ENCODE measurements at regions not wholly inside any gene's neighbourhood (a gene's known extent, or its start where the extent isn't known, plus 50 kb on each side); places are given as distances from the start of the nearest gene placed in this dataset.
A peak's percentile ranks its signal among the peaks of the same experiment; 100 is the strongest.

- 82% methylated on average over 8 of the region's 8 CpGs for WGBS
- H3K36me3 ChIP-seq (ENCODE audit: control insufficient read depth in 4 of 4, insufficient read depth in 3 of 4, low read depth in 1 of 4, low read length in 3 of 4) = no peaks in the 10 kb centered on the region
- H3K27ac ChIP-seq (ENCODE audit: low read depth in 1 of 2, low read length in 2 of 2) = no peak overlapping the region
- H3K4me1 ChIP-seq (ENCODE audit: control insufficient read depth in 4 of 4, insufficient read depth in 4 of 4, low read length in 3 of 4) = no peaks in the 10 kb centered on the region
- TF ChIP-seq GABPA (IDR thresholded peaks at IDR 0.05 in 1 of 2, conservative IDR thresholded peaks at IDR 0.05 in 1 of 2) = no peak
- TF ChIP-seq SP1 (IDR thresholded peaks at IDR 0.05) = no peak
- no peak for TF ChIP-seq FOXA2 (IDR thresholded peaks at IDR 0.05)
- no peak for TF ChIP-seq TAF1 (conservative IDR thresholded peaks at IDR 0.05)
- H3K4me3 ChIP-seq (ENCODE audit: low read depth in 1 of 3, low read length in 3 of 3) = no peak overlapping the region
- no peaks in the 10 kb centered on the region for H3K9me3 ChIP-seq (ENCODE audit: control insufficient read depth in 4 of 4, low read length in 3 of 4)
- no peak for DNase-seq (ENCODE audit: low spot score)
- peaks cover 0 to 3% (median 0%) of the 10 kb centered on the region in 4 donors for H3K27me3 ChIP-seq (ENCODE audit: control insufficient read depth in 4 of 4, insufficient read depth in 4 of 4, low read length in 3 of 4)
- H3K9ac ChIP-seq (ENCODE audit: low read depth in 1 of 2, low read length in 2 of 2) = no peak overlapping the region
Observed at GRCh38 chrX:116667346-116668134, 204.8 kb upstream of the CT83 start.

- Histone ChIP-seq H3K4me1 (ENCODE audit: control insufficient read depth in 4 of 4, insufficient read depth in 4 of 4, low read length in 3 of 4) (no peaks in the 10 kb centered on the region), H3K36me3 (ENCODE audit: control insufficient read depth in 4 of 4, insufficient read depth in 3 of 4, low read depth in 1 of 4, low read length in 3 of 4) (no peaks in the 10 kb centered on the region), H3K27ac (ENCODE audit: low read depth in 1 of 2, low read length in 2 of 2) (no peak overlapping the region), H3K27me3 (ENCODE audit: control insufficient read depth in 4 of 4, insufficient read depth in 4 of 4, low read length in 3 of 4) (no peaks in the 10 kb centered on the region), H3K4me3 (ENCODE audit: low read depth in 1 of 3, low read length in 3 of 3) (no peak overlapping the region), H3K9ac (ENCODE audit: low read depth in 1 of 2, low read length in 2 of 2) (no peak overlapping the region), H3K9me3 (ENCODE audit: control insufficient read depth in 4 of 4, low read length in 3 of 4) (no peaks in the 10 kb centered on the region)
- TF ChIP-seq RXRA (IDR thresholded peaks at IDR 0.05) (no peak), CTCF (IDR thresholded peaks at IDR 0.05; ENCODE audit: low read depth, low read length, missing input control) (peak; percentile 15), RAD21 (IDR thresholded peaks at IDR 0.05) (peak; percentile 30 to 32)
- DNase-seq (ENCODE audit: low spot score) = no peak
Observed at GRCh38 chrX:116657071-116657470, 194.3 kb upstream of the CT83 start.

- Histone ChIP-seq H3K4me3 (ENCODE audit: low read depth in 1 of 3, low read length in 3 of 3) (no peak overlapping the region), H3K9ac (ENCODE audit: low read depth in 1 of 2, low read length in 2 of 2) (no peak overlapping the region), H3K36me3 (ENCODE audit: control insufficient read depth in 4 of 4, insufficient read depth in 3 of 4, low read depth in 1 of 4, low read length in 3 of 4) (no peaks in the 10 kb centered on the region), H3K27ac (ENCODE audit: low read depth in 1 of 2, low read length in 2 of 2) (no peak overlapping the region), H3K4me1 (ENCODE audit: control insufficient read depth in 4 of 4, insufficient read depth in 4 of 4, low read length in 3 of 4) (no peaks in the 10 kb centered on the region), H3K27me3 (ENCODE audit: control insufficient read depth in 4 of 4, insufficient read depth in 4 of 4, low read length in 3 of 4) (no peaks in the 10 kb centered on the region), H3K9me3 (ENCODE audit: control insufficient read depth in 4 of 4, low read length in 3 of 4) (peaks cover 0 to 5% (median 0%) of the 10 kb centered on the region in 4 donors)
- 88% methylated on average over 1 of the region's 1 CpG for WGBS
- TF ChIP-seq FOXA2 (IDR thresholded peaks at IDR 0.05) (no peak), RAD21 (IDR thresholded peaks at IDR 0.05) (no peak), TAF1 (conservative IDR thresholded peaks at IDR 0.05) (no peak), JUND (IDR thresholded peaks at IDR 0.05) (no peak), EGR1 (IDR thresholded peaks at IDR 0.05; ENCODE audit: low read depth in 2 of 2) (no peak), GABPA (IDR thresholded peaks at IDR 0.05 in 1 of 2, conservative IDR thresholded peaks at IDR 0.05 in 1 of 2) (no peak)
- TF ChIP-seq, protein P1, sequence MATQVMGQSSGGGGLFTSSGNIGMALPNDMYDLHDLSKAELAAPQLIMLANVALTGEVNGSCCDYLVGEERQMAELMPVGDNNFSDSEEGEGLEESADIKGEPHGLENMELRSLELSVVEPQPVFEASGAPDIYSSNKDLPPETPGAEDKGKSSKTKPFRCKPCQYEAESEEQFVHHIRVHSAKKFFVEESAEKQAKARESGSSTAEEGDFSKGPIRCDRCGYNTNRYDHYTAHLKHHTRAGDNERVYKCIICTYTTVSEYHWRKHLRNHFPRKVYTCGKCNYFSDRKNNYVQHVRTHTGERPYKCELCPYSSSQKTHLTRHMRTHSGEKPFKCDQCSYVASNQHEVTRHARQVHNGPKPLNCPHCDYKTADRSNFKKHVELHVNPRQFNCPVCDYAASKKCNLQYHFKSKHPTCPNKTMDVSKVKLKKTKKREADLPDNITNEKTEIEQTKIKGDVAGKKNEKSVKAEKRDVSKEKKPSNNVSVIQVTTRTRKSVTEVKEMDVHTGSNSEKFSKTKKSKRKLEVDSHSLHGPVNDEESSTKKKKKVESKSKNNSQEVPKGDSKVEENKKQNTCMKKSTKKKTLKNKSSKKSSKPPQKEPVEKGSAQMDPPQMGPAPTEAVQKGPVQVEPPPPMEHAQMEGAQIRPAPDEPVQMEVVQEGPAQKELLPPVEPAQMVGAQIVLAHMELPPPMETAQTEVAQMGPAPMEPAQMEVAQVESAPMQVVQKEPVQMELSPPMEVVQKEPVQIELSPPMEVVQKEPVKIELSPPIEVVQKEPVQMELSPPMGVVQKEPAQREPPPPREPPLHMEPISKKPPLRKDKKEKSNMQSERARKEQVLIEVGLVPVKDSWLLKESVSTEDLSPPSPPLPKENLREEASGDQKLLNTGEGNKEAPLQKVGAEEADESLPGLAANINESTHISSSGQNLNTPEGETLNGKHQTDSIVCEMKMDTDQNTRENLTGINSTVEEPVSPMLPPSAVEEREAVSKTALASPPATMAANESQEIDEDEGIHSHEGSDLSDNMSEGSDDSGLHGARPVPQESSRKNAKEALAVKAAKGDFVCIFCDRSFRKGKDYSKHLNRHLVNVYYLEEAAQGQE (IDR thresholded peaks at IDR 0.05) = no peak
- DNase-seq (ENCODE audit: low spot score) = no peak
Observed at GRCh38 chrX:116628464-116628863, 165.7 kb upstream of the CT83 start.
